ENCODE measurements at regions not wholly inside any gene's neighbourhood (a gene's known extent, or its start where the extent isn't known, plus 50 kb on each side); places are given as distances from the start of the nearest gene placed in this dataset.
"Not testable (repeated sequence)": the region's sequence is repeated elsewhere in the genome, so short reads cannot be mapped to it uniquely, and the experiment has no call there.

- no peak for DNase-seq
Observed at GRCh38 chr3:112736805-112737566, 96.0 kb upstream of the CCDC80 start.

GRCh38 chr3:112736386-112736785 lies 95.4 kb upstream of the CCDC80 start:
- no peak for DNase-seq

- no peak for DNase-seq
Observed at GRCh38 chr3:112735926-112736325, 95.0 kb upstream of the CCDC80 start.

- DNase-seq: peak; percentile 54
Observed at GRCh38 chr3:112734736-112735350, 93.9 kb upstream of the CCDC80 start.

- DNase-seq: no peak
Observed at GRCh38 chr3:112734171-112734570, 93.2 kb upstream of the CCDC80 start.

GRCh38 chr3:112730210-112730609 lies 89.3 kb upstream of the CCDC80 start:
- no peak for DNase-seq

- no peak for DNase-seq
Observed at GRCh38 chr3:112721231-112721630, 80.3 kb upstream of the CCDC80 start.

- no peak for DNase-seq
Observed at GRCh38 chr3:112718967-112719366, 78.0 kb upstream of the CCDC80 start.

GRCh38 chr3:112718516-112718915 lies 77.6 kb upstream of the CCDC80 start:
- DNase-seq: no peak

- no peak for DNase-seq
Observed at GRCh38 chr3:112709911-112710310, 69.0 kb upstream of the CCDC80 start.

GRCh38 chr3:112699436-112699978 lies 58.6 kb upstream of the CCDC80 start:
- no peak for DNase-seq

GRCh38 chr3:112698442-112698841 lies 57.5 kb upstream of the CCDC80 start:
- not testable (repeated sequence) for DNase-seq

- not testable (repeated sequence) for DNase-seq
Observed at GRCh38 chr3:112696244-112696643, 55.3 kb upstream of the CCDC80 start.

- DNase-seq: not testable (repeated sequence)
Observed at GRCh38 chr3:112695377-112696108, 54.6 kb upstream of the CCDC80 start.

- not testable (repeated sequence) for DNase-seq
Observed at GRCh38 chr3:112694906-112695305, 54.0 kb upstream of the CCDC80 start.

GRCh38 chr3:112693186-112693585 lies 52.2 kb upstream of the CCDC80 start:
- DNase-seq: no peak
